Tibial artery (tissue), 4 donors: ENCODE measurements at regions not wholly inside any gene's neighbourhood (a gene's known extent, or its start where the extent isn't known, plus 50 kb on each side); places are given as distances from the start of the nearest gene placed in this dataset.

Experiments used
- DNase-seq, 2 donors: peaks; one replicate each; pipeline ENCODE4 v3.0.0-alpha.2; 2019
- H3K27ac ChIP-seq, 2 donors: fragments of 200-600 bp; sonication (generic) in 1 of 2; 1 replicate in 1 of 2; 2 replicates in 1 of 2; pipeline ENCODE4 v1.5.1; 2018 to 2019; ENCODE audit warnings: mild to moderate bottlenecking in 1 of 2
- H3K27me3 ChIP-seq, 2 donors: fragments of 200-600 bp; sonication (generic) in 1 of 2; one replicate each; pipeline versions ENCODE4 v1.5.1 to v1.6.0; 2016 to 2019
- H3K36me3 ChIP-seq, 3 donors: fragments of 200-600 bp; sonication (generic) in 2 of 3; one replicate each; pipeline ENCODE4 v1.5.1; 2016 to 2019; ENCODE audit warnings: mild to moderate bottlenecking in 2 of 3
- H3K4me1 ChIP-seq, 4 donors: fragments of 200-600 bp; sonication (generic) in 2 of 4; 1 replicate in 3 of 4; 2 replicates in 1 of 4; pipeline ENCODE4 v1.5.1; 2016 to 2019
- H3K4me3 ChIP-seq, 2 donors: fragments of 200-600 bp; sonication (generic) in 1 of 2; 1 replicate in 1 of 2; 2 replicates in 1 of 2; pipeline ENCODE4 v1.5.1; 2018 to 2019; ENCODE audit warnings: mild to moderate bottlenecking in 2 of 2
- H3K9me3 ChIP-seq, 3 donors: fragments of 200-600 bp; sonication (generic) in 1 of 3; one replicate each; pipeline ENCODE4 v1.5.1; 2016 to 2019
- CTCF ChIP-seq, 2 experiments: fragments of 200-600 bp in 1 of 2; fragments of 450-650 bp in 1 of 2; IDR thresholded peaks; one replicate each; pipeline ENCODE4 v1.5.1; 2017 to 2019; ENCODE audit warnings: antibody characterized with exemption in 2 of 2, mild to moderate bottlenecking in 1 of 2, moderate library complexity in 1 of 2
- intact Hi-C: fragments of 100-400 bp; cut with DNase I; formaldehyde crosslinking; loops from one replicate; pipeline ENCODE4 v1.15.0; 2023; ENCODE audit warnings: low total_unique reads

GRCh38 chr2:143881246-143881645 lies 638.7 kb downstream of the ZEB2 start:
- Histone ChIP-seq H3K36me3 (no peaks in the 10 kb centered on the region), H3K4me3 (no peak overlapping the region), H3K9me3 (no peaks in the 10 kb centered on the region), H3K4me1 (no peaks in the 10 kb centered on the region), H3K27ac (no peak overlapping the region), H3K27me3 (no peaks in the 10 kb centered on the region)
- no peak for DNase-seq
- intact Hi-C loops, result no loop called here
- no peak for TF ChIP-seq CTCF (IDR thresholded peaks at IDR 0.05)

GRCh38 chr2:143877876-143878530 lies 641.9 kb downstream of the ZEB2 start:
- DNase-seq, result no peak
- no peak overlapping the region for H3K4me3 ChIP-seq
- no peak for TF ChIP-seq CTCF (IDR thresholded peaks at IDR 0.05)
- no peaks in the 10 kb centered on the region for H3K36me3 ChIP-seq
- no peaks in the 10 kb centered on the region for H3K27me3 ChIP-seq
- H3K27ac ChIP-seq, result no peak overlapping the region
- H3K9me3 ChIP-seq, result no peaks in the 10 kb centered on the region
- no peaks in the 10 kb centered on the region for H3K4me1 ChIP-seq
- intact Hi-C loops, result no loop called here

- no peak for TF ChIP-seq CTCF (IDR thresholded peaks at IDR 0.05)
Measured at GRCh38 chr2:143877056-143877455, 642.9 kb downstream of the ZEB2 start.

GRCh38 chr2:143875295-143876233 lies 644.4 kb downstream of the ZEB2 start:
- no peak overlapping the region for H3K4me3 ChIP-seq
- no peaks in the 10 kb centered on the region for H3K4me1 ChIP-seq
- intact Hi-C loops, result no loop called here
- no peaks in the 10 kb centered on the region for H3K27me3 ChIP-seq
- no peak for TF ChIP-seq CTCF (IDR thresholded peaks at IDR 0.05)
- H3K9me3 ChIP-seq, result peaks cover 0 to 7% (median 6%) of the 10 kb centered on the region in 3 donors
- no peak overlapping the region for H3K27ac ChIP-seq
- no peaks in the 10 kb centered on the region for H3K36me3 ChIP-seq
- DNase-seq, result no peak

More at GRCh38 chr2:143877056-143877455, 642.9 kb downstream of the ZEB2 start:
- no peak for DNase-seq
- Histone ChIP-seq H3K27me3 (no peaks in the 10 kb centered on the region), H3K9me3 (no peaks in the 10 kb centered on the region), H3K4me1 (no peaks in the 10 kb centered on the region), H3K27ac (no peak overlapping the region), H3K4me3 (no peak overlapping the region), H3K36me3 (no peaks in the 10 kb centered on the region)
- intact Hi-C loops, result no loop called here

GRCh38 chr2:143873886-143874285 lies 646.0 kb downstream of the ZEB2 start:
- Histone ChIP-seq H3K9me3 (peaks cover 0 to 20% (median 16%) of the 10 kb centered on the region in 3 donors), H3K4me1 (no peaks in the 10 kb centered on the region), H3K27ac (no peak overlapping the region), H3K27me3 (no peaks in the 10 kb centered on the region), H3K36me3 (no peaks in the 10 kb centered on the region), H3K4me3 (no peak overlapping the region)
- intact Hi-C loops, result no loop called here
- no peak for TF ChIP-seq CTCF (IDR thresholded peaks at IDR 0.05)
- no peak for DNase-seq
